A549 (cell line): ENCODE measurements at regions not wholly inside any gene's neighbourhood (a gene's known extent, or its start where the extent isn't known, plus 50 kb on each side); places are given as distances from the start of the nearest gene placed in this dataset.

Experiments used
- ATAC-seq, 2 experiments: fragments of 200-7000 bp in 1 of 2; fragments of >200 bp in 1 of 2; cut with Nextera tagmentation in 1 of 2; cut with Tn5 transposase in 1 of 2; 3 replicates each; pipeline versions ENCODE4 v1.8.0 to v1.9.1; 2018 to 2020; ENCODE audit warnings: mild to moderate bottlenecking in 1 of 2, moderate library complexity in 1 of 2
- CTCF ChIA-PET: fragments of 300-600 bp; sonication (Branson Sonifier 250); formaldehyde crosslinking; extraction: SDS; loops from one replicate; lab custom pipeline; 2021; ENCODE audit warnings: antibody characterized with exemption, inconsistent platforms; lab: Yijun Ruan, JAX
- POLR2A ChIA-PET: fragments of 350-600 bp; formaldehyde crosslinking; extraction: SDS; loops from one replicate; lab custom pipeline; 2021; ENCODE audit warnings: antibody characterized with exemption, inconsistent platforms; lab: Yijun Ruan, JAX
- DNase-seq, 2 experiments: peaks; one replicate each; pipeline versions ENCODE4 v3.0.0 to v3.0.0-alpha.2; 2011 to 2016; ENCODE audit warnings: low read depth in 1 of 2, low spot score in 1 of 2
- FAIRE-seq: peaks from 2 replicates; lab custom pipeline; 2011; peaks lifted over from hg19 to GRCh38; lab: Jason Lieb, UNC
- H3K27ac ChIP-seq, 2 experiments: fragments of >200 bp; sonication (Bioruptor Twin); formaldehyde crosslinking; 3 replicates each; pipeline ENCODE4 v1.5.1; 2016 to 2017
- H3K4me1 ChIP-seq: fragments of >200 bp; sonication (Bioruptor Twin); formaldehyde crosslinking; 3 replicates; pipeline ENCODE4 v1.6.1; 2016
- H3K4me2 ChIP-seq: fragments of >200 bp; sonication (Bioruptor Twin); formaldehyde crosslinking; 3 replicates; pipeline ENCODE4 v1.6.1; 2016
- H3K4me3 ChIP-seq: fragments of >200 bp; sonication (Bioruptor Twin); formaldehyde crosslinking; 3 replicates; pipeline ENCODE4 v1.5.1; 2016
- H3K9me3 ChIP-seq: fragments of >200 bp; sonication (Bioruptor Twin); formaldehyde crosslinking; 3 replicates; pipeline ENCODE4 v1.6.1; 2016
- CBX2 ChIP-seq: fragments of 200-600 bp; sonication (generic); IDR thresholded peaks from 2 replicates; pipeline ENCODE4 v1.6.1; 2016; ENCODE audit warnings: low read depth, mild to moderate bottlenecking, borderline replicate concordance
- CHD4 ChIP-seq: fragments of 200-600 bp; sonication (generic); IDR thresholded peaks from 2 replicates; pipeline ENCODE4 v1.6.1; 2016; ENCODE audit warnings: antibody characterized with exemption, mild to moderate bottlenecking, borderline replicate concordance
- EHF ChIP-seq: fragments of 250-450 bp; sonication (Bioruptor Pico); IDR thresholded peaks from 2 replicates; pipeline ENCODE4 v1.5.0; 2020; ENCODE audit warnings: mild to moderate bottlenecking
- FOSL2 ChIP-seq, 2 experiments: fragments of 450-650 bp in 1 of 2; fragments of >200 bp in 1 of 2; sonication (Bioruptor Twin) in 1 of 2; formaldehyde crosslinking; IDR thresholded peaks; 2 replicates each; pipeline versions ENCODE4 v1.5.0 to v1.6.1; 2016 to 2020; ENCODE audit warnings: mild to moderate bottlenecking in 1 of 2, moderate library complexity in 1 of 2
- HOXB13 ChIP-seq: fragments of 250-450 bp; sonication (Bioruptor Pico); IDR thresholded peaks from 2 replicates; pipeline ENCODE4 v1.5.0; 2020; ENCODE audit warnings: low read depth, mild to moderate bottlenecking, moderate library complexity
- HOXB5 ChIP-seq: fragments of 250-450 bp; sonication (Bioruptor Pico); IDR thresholded peaks from 2 replicates; pipeline ENCODE4 v1.5.0; 2020; ENCODE audit warnings: mild to moderate bottlenecking, moderate library complexity
- JUN ChIP-seq, 2 experiments: fragments of >200 bp; sonication (Bioruptor Twin); formaldehyde crosslinking; IDR thresholded peaks; 2 replicates in 1 of 2; 3 replicates in 1 of 2; pipeline ENCODE4 v1.6.1; 2016 to 2017
- MAFK ChIP-seq: fragments of 450-650 bp; IDR thresholded peaks from 2 replicates; pipeline ENCODE4 v1.6.1; 2014; ENCODE audit not compliant: partially characterized antibody
- MAZ ChIP-seq: fragments of 150-350 bp; IDR thresholded peaks from 2 replicates; pipeline ENCODE4 v1.6.1; 2014; ENCODE audit warnings: antibody characterized with exemption, low read depth, low read length, borderline replicate concordance
- POLR2A ChIP-seq: IDR thresholded peaks from 2 replicates; pipeline ENCODE4 v1.6.1; 2012; ENCODE audit warnings: mild to moderate bottlenecking, low read length
- RARB ChIP-seq: fragments of 250-450 bp; sonication (Bioruptor Pico); IDR thresholded peaks from 2 replicates; pipeline ENCODE4 v1.8.0; 2021; ENCODE audit warnings: mild to moderate bottlenecking, moderate library complexity
- RCOR1 ChIP-seq: fragments of 150-350 bp; IDR thresholded peaks from 2 replicates; pipeline ENCODE4 v1.6.1; 2014; ENCODE audit warnings: antibody characterized with exemption, low read length, low read depth
- RFX5 ChIP-seq: fragments of 450-650 bp; IDR thresholded peaks from 2 replicates; pipeline ENCODE4 v1.7.1; 2014; ENCODE audit warnings: antibody characterized with exemption, mild to moderate bottlenecking, moderate library complexity
- RNF2 ChIP-seq: fragments of 200-600 bp; sonication (generic); IDR thresholded peaks from 2 replicates; pipeline ENCODE4 v1.6.1; 2016; ENCODE audit warnings: low read depth, mild to moderate bottlenecking, antibody characterized with exemption, moderate library complexity, borderline replicate concordance
- SMC3 ChIP-seq: fragments of >200 bp; sonication (Bioruptor Twin); formaldehyde crosslinking; IDR thresholded peaks from 3 replicates; pipeline ENCODE4 v1.6.1; 2018; ENCODE audit warnings: inconsistent platforms
- SREBF2 ChIP-seq: fragments of 450-650 bp; IDR thresholded peaks from 2 replicates; pipeline ENCODE4 v1.6.1; 2014; ENCODE audit warnings: mild to moderate bottlenecking, moderate library complexity
- TFCP2L1 ChIP-seq: fragments of 250-450 bp; sonication (Bioruptor Pico); IDR thresholded peaks from 2 replicates; pipeline ENCODE4 v1.5.0; 2021; ENCODE audit warnings: mild to moderate bottlenecking
- TP53 ChIP-seq: fragments of 250-450 bp; sonication (Bioruptor Pico); IDR thresholded peaks from 2 replicates; pipeline ENCODE4 v1.5.0; 2021; ENCODE audit warnings: mild to moderate bottlenecking, moderate library complexity
- ZC3H11A ChIP-seq: fragments of 450-650 bp; IDR thresholded peaks from 2 replicates; pipeline ENCODE4 v1.6.1; 2014; ENCODE audit warnings: antibody characterized with exemption, mild to moderate bottlenecking
- ZNF302 ChIP-seq: fragments of 250-450 bp; sonication (Bioruptor Pico); IDR thresholded peaks from 2 replicates; pipeline ENCODE4 v1.9.0; 2021; ENCODE audit warnings: inconsistent platforms, mild to moderate bottlenecking, moderate library complexity
- WGBS: methylation state at CpG from one replicate; pipeline ENCODE4 v1.1.6; 2017; ENCODE audit errors: missing lambda C conversion rate; 5-methylcytosine and 5-hydroxymethylcytosine counted together
- TF ChIP-seq, protein P1 (sequence below): fragments of >200 bp; sonication (Bioruptor Twin); formaldehyde crosslinking; IDR thresholded peaks from 2 replicates; pipeline ENCODE4 v1.6.1; 2016
- TF ChIP-seq, protein P2 (sequence below): fragments of 250-450 bp; sonication (Bioruptor Pico); IDR thresholded peaks from 2 replicates; pipeline ENCODE4 v1.5.0; 2021; ENCODE audit warnings: mild to moderate bottlenecking, moderate library complexity, borderline replicate concordance
- TF ChIP-seq, protein P3 (sequence below): IDR thresholded peaks from 2 replicates; pipeline ENCODE4 v1.6.1; 2012
- TF ChIP-seq, protein P4 (sequence below): fragments of 150-350 bp; IDR thresholded peaks from 2 replicates; pipeline ENCODE4 v1.6.1; 2014; ENCODE audit warnings: low read depth, mild to moderate bottlenecking, low read length
- TF ChIP-seq, protein P5 (sequence below): IDR thresholded peaks from 2 replicates; pipeline ENCODE4 v1.6.1; 2012; ENCODE audit warnings: low read depth, borderline replicate concordance
- TF ChIP-seq, protein P6 (sequence below): fragments of 450-650 bp; IDR thresholded peaks from 2 replicates; pipeline ENCODE4 v1.6.1; 2014; ENCODE audit warnings: antibody characterized with exemption

DNA sequence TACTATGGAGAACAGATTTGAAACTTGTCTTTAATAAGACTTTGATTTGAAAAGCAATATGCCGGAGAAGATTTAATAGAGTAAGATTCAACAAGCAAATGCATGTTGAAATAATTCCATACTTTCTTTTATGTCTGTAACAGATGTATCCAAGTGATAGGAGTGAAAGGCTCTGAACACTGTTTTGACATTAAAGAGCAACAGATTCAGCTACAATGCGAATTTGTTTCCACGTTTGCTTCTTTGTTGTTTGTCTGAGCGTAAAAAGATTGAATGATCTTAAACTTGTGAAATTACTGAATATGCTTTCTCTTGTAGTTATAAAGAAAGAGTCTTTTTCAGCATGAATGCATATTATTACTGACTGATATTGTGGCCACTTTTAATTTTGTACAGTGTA is 2612.9 kb downstream of the PCDH9 start:
- Histone ChIP-seq H3K4me2 (no peak overlapping the region), H3K27ac (no peak overlapping the region), H3K9me3 (no peaks in the 10 kb centered on the region), H3K4me3 (no peak overlapping the region), H3K4me1 (no peaks in the 10 kb centered on the region)
- TF ChIP-seq, protein P1, sequence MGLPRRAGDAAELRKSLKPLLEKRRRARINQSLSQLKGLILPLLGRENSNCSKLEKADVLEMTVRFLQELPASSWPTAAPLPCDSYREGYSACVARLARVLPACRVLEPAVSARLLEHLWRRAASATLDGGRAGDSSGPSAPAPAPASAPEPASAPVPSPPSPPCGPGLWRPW = no peak
- TF ChIP-seq POLR2A (no peak), TFCP2L1 (CRISPR knock-in tag) (no peak)
- TF ChIP-seq, protein P2, sequence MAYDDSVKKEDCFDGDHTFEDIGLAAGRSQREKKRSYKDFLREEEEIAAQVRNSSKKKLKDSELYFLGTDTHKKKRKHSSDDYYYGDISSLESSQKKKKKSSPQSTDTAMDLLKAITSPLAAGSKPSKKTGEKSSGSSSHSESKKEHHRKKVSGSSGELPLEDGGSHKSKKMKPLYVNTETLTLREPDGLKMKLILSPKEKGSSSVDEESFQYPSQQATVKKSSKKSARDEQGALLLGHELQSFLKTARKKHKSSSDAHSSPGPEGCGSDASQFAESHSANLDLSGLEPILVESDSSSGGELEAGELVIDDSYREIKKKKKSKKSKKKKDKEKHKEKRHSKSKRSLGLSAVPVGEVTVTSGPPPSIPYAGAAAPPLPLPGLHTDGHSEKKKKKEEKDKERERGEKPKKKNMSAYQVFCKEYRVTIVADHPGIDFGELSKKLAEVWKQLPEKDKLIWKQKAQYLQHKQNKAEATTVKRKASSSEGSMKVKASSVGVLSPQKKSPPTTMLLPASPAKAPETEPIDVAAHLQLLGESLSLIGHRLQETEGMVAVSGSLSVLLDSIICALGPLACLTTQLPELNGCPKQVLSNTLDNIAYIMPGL (CRISPR knock-in tag) = no peak
- no peak for FAIRE-seq
- ChIA-PET POLR2A (no interaction called here), CTCF (no interaction called here)
- no peak for DNase-seq
- WGBS = 92% methylated on average over 4 of the region's 4 CpGs
- ATAC-seq = no peak

DNA sequence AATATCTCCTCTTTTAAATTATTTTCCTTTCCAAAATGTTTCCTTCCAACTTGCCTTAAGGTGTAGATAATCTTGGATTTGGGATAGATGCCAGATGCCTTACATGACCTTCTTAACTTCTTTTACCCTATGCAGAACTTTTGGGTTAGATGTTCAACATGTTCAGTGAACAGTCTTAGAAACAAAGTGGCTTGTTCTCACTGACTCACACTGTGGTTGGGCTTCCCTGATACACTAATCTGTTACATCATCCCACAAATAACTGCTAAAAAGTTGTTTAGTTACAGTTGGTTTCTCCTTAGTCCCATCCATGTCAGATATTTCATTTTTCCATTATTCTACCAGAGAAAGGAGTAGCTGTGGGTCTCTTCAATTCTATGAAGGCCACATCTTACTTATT is 2638.2 kb downstream of the PCDH9 start:
- H3K4me2 ChIP-seq = no peak overlapping the region
- DNase-seq = no peak
- H3K27ac ChIP-seq = no peak overlapping the region
- H3K9me3 ChIP-seq = no peaks in the 10 kb centered on the region
- H3K4me3 ChIP-seq = no peak overlapping the region
- H3K4me1 ChIP-seq = no peaks in the 10 kb centered on the region
- TF ChIP-seq CBX2 = no peak
- no peak for TF ChIP-seq MAFK
- TF ChIP-seq JUN (IDR thresholded peaks at IDR 0.05) = no peak
- TF ChIP-seq, protein P3, sequence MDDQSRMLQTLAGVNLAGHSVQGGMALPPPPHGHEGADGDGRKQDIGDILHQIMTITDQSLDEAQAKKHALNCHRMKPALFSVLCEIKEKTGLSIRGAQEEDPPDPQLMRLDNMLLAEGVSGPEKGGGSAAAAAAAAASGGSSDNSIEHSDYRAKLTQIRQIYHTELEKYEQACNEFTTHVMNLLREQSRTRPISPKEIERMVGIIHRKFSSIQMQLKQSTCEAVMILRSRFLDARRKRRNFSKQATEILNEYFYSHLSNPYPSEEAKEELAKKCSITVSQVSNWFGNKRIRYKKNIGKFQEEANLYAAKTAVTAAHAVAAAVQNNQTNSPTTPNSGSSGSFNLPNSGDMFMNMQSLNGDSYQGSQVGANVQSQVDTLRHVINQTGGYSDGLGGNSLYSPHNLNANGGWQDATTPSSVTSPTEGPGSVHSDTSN = no peak
- ChIA-PET POLR2A (no interaction called here), CTCF (no interaction called here)
- FAIRE-seq = no peak
- no peak for ATAC-seq

DNA sequence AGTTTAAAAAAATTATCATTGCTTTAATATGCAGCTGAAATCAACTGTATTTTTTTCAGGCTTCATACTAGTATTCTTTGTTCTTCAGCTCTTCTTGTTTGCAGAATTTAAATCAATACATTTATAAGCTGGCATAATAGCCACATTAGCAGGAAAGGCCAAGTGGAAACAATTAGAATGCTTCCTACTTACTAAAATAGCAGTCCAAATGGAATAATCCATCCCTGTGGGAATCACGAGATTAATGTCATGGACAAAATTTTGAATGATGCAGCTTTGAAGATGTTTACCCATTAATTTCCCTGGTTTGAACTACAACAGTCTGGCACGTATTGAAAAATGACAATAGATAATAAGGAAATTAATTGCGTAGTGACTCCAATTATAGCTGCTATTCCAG is 2650.8 kb downstream of the PCDH9 start:
- H3K27ac ChIP-seq = no peak overlapping the region
- FAIRE-seq (no peak), DNase-seq (no peak), ATAC-seq (no peak)
- TF ChIP-seq HOXB13 (CRISPR knock-in tag) = no peak
- TF ChIP-seq MAZ = no peak
- no peak for TF ChIP-seq TP53 (CRISPR knock-in tag)
- TF ChIP-seq SREBF2 = no peak
- TF ChIP-seq RNF2 = no peak
- no peak for TF ChIP-seq JUN (IDR thresholded peaks at IDR 0.05)
- TF ChIP-seq FOSL2 (IDR thresholded peaks at IDR 0.05) = no peak
- no peak for TF ChIP-seq FOSL2 (CRISPR knock-in tag; IDR thresholded peaks at IDR 0.05)
- no peak for TF ChIP-seq RCOR1
- no peak for TF ChIP-seq SMC3
- no peak for TF ChIP-seq RARB (CRISPR knock-in tag)
- TF ChIP-seq CHD4 = no peak
- no peak for TF ChIP-seq ZC3H11A
- TF ChIP-seq EHF (CRISPR knock-in tag) = no peak
- TF ChIP-seq, protein P4, sequence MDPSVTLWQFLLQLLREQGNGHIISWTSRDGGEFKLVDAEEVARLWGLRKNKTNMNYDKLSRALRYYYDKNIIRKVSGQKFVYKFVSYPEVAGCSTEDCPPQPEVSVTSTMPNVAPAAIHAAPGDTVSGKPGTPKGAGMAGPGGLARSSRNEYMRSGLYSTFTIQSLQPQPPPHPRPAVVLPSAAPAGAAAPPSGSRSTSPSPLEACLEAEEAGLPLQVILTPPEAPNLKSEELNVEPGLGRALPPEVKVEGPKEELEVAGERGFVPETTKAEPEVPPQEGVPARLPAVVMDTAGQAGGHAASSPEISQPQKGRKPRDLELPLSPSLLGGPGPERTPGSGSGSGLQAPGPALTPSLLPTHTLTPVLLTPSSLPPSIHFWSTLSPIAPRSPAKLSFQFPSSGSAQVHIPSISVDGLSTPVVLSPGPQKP = no peak
- no peak for TF ChIP-seq MAFK
- TF ChIP-seq RFX5 = no peak
- no peak for TF ChIP-seq ZNF302 (CRISPR knock-in tag)
- TF ChIP-seq, protein P5, sequence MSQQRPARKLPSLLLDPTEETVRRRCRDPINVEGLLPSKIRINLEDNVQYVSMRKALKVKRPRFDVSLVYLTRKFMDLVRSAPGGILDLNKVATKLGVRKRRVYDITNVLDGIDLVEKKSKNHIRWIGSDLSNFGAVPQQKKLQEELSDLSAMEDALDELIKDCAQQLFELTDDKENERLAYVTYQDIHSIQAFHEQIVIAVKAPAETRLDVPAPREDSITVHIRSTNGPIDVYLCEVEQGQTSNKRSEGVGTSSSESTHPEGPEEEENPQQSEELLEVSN = no peak
- TF ChIP-seq HOXB5 (CRISPR knock-in tag) = no peak
- TF ChIP-seq, protein P6, sequence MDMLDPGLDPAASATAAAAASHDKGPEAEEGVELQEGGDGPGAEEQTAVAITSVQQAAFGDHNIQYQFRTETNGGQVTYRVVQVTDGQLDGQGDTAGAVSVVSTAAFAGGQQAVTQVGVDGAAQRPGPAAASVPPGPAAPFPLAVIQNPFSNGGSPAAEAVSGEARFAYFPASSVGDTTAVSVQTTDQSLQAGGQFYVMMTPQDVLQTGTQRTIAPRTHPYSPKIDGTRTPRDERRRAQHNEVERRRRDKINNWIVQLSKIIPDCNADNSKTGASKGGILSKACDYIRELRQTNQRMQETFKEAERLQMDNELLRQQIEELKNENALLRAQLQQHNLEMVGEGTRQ = no peak
- CTCF ChIA-PET = no interaction called here
- H3K4me2 ChIP-seq = no peak overlapping the region
- no peaks in the 10 kb centered on the region for H3K4me1 ChIP-seq
- no peaks in the 10 kb centered on the region for H3K9me3 ChIP-seq
- 84% methylated on average over 3 of the region's 3 CpGs for WGBS
- no peak overlapping the region for H3K4me3 ChIP-seq
- POLR2A ChIA-PET = no interaction called here
